HCT116 (cell line): ENCODE measurements at regions not wholly inside any gene's neighbourhood (a gene's known extent, or its start where the extent isn't known, plus 50 kb on each side); places are given as distances from the start of the nearest gene placed in this dataset.

ENCODE experiments used
- ATAC-seq: fragments of 200-7000 bp; cut with Tn5 transposase; 2 replicates; pipeline ENCODE4 v1.9.1; 2020; ENCODE audit warnings: mild to moderate bottlenecking, moderate library complexity
- BruUV-seq: library from RNA; stranded (reverse); fragments of 400-500 nt; replicated peaks from 2 replicates; lab custom pipeline; 2021; lab: Mats Ljungman, UMichigan
- CTCF ChIA-PET: fragments of 300-600 bp; sonication (Branson Sonifier 250); formaldehyde crosslinking; loops from one replicate; lab custom pipeline; 2021; ENCODE audit warnings: antibody characterized with exemption; lab: Charles Lee
- POLR2A ChIA-PET: fragments of 300-600, 350-600 bp; sonication (Branson Sonifier 250); formaldehyde crosslinking; loops from one replicate; lab custom pipeline; 2021; ENCODE audit warnings: antibody characterized with exemption; lab: Charles Lee
- RAD21 ChIA-PET, 2 experiments: fragments of 300-600 bp; sonication (Branson Sonifier 250); formaldehyde crosslinking; loops; one replicate each; lab custom pipeline; 2023; ENCODE audit warnings: low total read pairs in 2 of 2; ENCODE audit not compliant: uncharacterized antibody in 2 of 2, unreplicated experiment in 2 of 2, low non-redundant PET in 1 of 2; lab: Charles Lee
- DNase-seq: peaks from one replicate; pipeline ENCODE4 v3.0.0-alpha.2; 2010; ENCODE audit warnings: low read depth, low spot score
- H2AFZ ChIP-seq: fragments of 200-600 bp; shearing (Covaris generic), sonication (generic); 2 replicates; pipeline ENCODE4 v1.6.1; 2017; ENCODE audit warnings: low read depth, mixed run types, mixed read lengths, antibody characterized with exemption, low read length; ENCODE audit not compliant: poor library complexity, severe bottlenecking
- H3K27ac ChIP-seq: 2 replicates; pipeline ENCODE4 v1.5.1; 2012; ENCODE audit warnings: low read depth, low read length
- H3K27me3 ChIP-seq: fragments of 200-600 bp; sonication (generic); 2 replicates; pipeline ENCODE4 v1.6.1; 2016; ENCODE audit warnings: mixed run types, low read length, mixed read lengths; ENCODE audit not compliant: insufficient read depth
- H3K36me3 ChIP-seq, 2 experiments: fragments of 200-500 bp in 1 of 2; fragments of 200-600 bp in 1 of 2; sonication (Bioruptor generic) in 1 of 2; sonication (generic) in 1 of 2; 2 replicates each; pipeline versions ENCODE4 v1.5.1 to v1.6.1; 2014 to 2016; ENCODE audit warnings: low read length in 2 of 2, inconsistent platforms in 1 of 2, mixed read lengths in 1 of 2, mixed run types in 1 of 2; ENCODE audit not compliant: insufficient read depth in 2 of 2, control insufficient read depth in 1 of 2
- H3K4me1 ChIP-seq, 2 experiments: fragments of 200-600 bp in 1 of 2; sonication (generic) in 1 of 2; 2 replicates each; pipeline versions ENCODE4 v1.5.1 to v1.6.1; 2012 to 2017; ENCODE audit warnings: low read length in 2 of 2, inconsistent platforms in 1 of 2, mild to moderate bottlenecking in 1 of 2, mixed read lengths in 1 of 2, mixed run types in 1 of 2, moderate library complexity in 1 of 2; ENCODE audit not compliant: insufficient read depth in 2 of 2, control insufficient read depth in 1 of 2
- H3K4me2 ChIP-seq: fragments of 200-600 bp; sonication (generic); 2 replicates; pipeline ENCODE4 v1.6.1; 2017; ENCODE audit warnings: mixed run types, low read length, mixed read lengths
- H3K4me3 ChIP-seq, 2 experiments: fragments of 200-600 bp in 1 of 2; sonication (generic) in 1 of 2; replicated peaks in 1 of 2; 2 replicates each; pipeline ENCODE4 v1.5.1; 2011 to 2016; ENCODE audit warnings: low read length in 2 of 2, control low read depth in 1 of 2, low read depth in 1 of 2, mild to moderate bottlenecking in 1 of 2, mixed read lengths in 1 of 2, mixed run types in 1 of 2
- H3K79me2 ChIP-seq: fragments of 200-600 bp; sonication (generic); 2 replicates; pipeline ENCODE4 v1.6.1; 2017; ENCODE audit warnings: mild to moderate bottlenecking, mixed run types, low read length, moderate library complexity, mixed read lengths; ENCODE audit not compliant: insufficient read depth
- H3K9ac ChIP-seq: fragments of 200-600 bp; sonication (generic); 2 replicates; pipeline ENCODE4 v1.6.1; 2016; ENCODE audit warnings: low read length, mixed read lengths
- H3K9me2 ChIP-seq: fragments of 200-600 bp; sonication (generic), shearing (Covaris generic); 2 replicates; pipeline ENCODE4 v1.6.1; 2017; ENCODE audit warnings: mixed run types, mild to moderate bottlenecking, moderate library complexity; ENCODE audit not compliant: insufficient read depth
- H3K9me3 ChIP-seq, 2 experiments: fragments of 200-500 bp in 1 of 2; fragments of 200-600 bp in 1 of 2; sonication (Bioruptor generic) in 1 of 2; sonication (generic) in 1 of 2; 2 replicates each; pipeline ENCODE4 v1.6.1; 2014 to 2017; ENCODE audit warnings: low read length in 2 of 2, mixed read lengths in 2 of 2, inconsistent platforms in 1 of 2, low read depth in 1 of 2, mild to moderate bottlenecking in 1 of 2, mixed run types in 1 of 2, moderate library complexity in 1 of 2; ENCODE audit not compliant: control insufficient read depth in 1 of 2, insufficient read depth in 1 of 2
- H4K20me1 ChIP-seq: fragments of 200-600 bp; sonication (generic), shearing (Covaris generic); 2 replicates; pipeline ENCODE4 v1.6.1; 2017; ENCODE audit warnings: mixed run types, mild to moderate bottlenecking, moderate library complexity; ENCODE audit not compliant: insufficient read depth
- CBX3 ChIP-seq: IDR thresholded peaks from 2 replicates; pipeline ENCODE4 v1.6.1; 2012; ENCODE audit warnings: low read depth
- CEBPB ChIP-seq: IDR thresholded peaks from 2 replicates; pipeline ENCODE4 v1.6.1; 2012; ENCODE audit warnings: low read depth
- FOSL1 ChIP-seq: IDR thresholded peaks from 2 replicates; pipeline ENCODE4 v1.6.1; 2012; ENCODE audit warnings: low read depth
- RAD21 ChIP-seq: IDR thresholded peaks from 2 replicates; pipeline ENCODE4 v1.6.1; 2012; ENCODE audit warnings: low read depth, mild to moderate bottlenecking
- REST ChIP-seq: IDR thresholded peaks from 2 replicates; pipeline ENCODE4 v1.6.1; 2012; ENCODE audit warnings: low read depth
- SP1 ChIP-seq: IDR thresholded peaks from 2 replicates; pipeline ENCODE4 v1.6.1; 2012; ENCODE audit warnings: low read depth
- ZFX ChIP-seq: fragments of 450-650 bp; IDR thresholded peaks from 2 replicates; pipeline ENCODE4 v1.6.1; 2017
- intact Hi-C: fragments of 100-400 bp; cut with micrococcal nuclease; formaldehyde crosslinking; loops from 2 replicates; pipeline ENCODE4 v1.10.0; 2022
- TF ChIP-seq, protein P1 (sequence below): IDR thresholded peaks from 2 replicates; pipeline ENCODE4 v1.6.1; 2012

DNA sequence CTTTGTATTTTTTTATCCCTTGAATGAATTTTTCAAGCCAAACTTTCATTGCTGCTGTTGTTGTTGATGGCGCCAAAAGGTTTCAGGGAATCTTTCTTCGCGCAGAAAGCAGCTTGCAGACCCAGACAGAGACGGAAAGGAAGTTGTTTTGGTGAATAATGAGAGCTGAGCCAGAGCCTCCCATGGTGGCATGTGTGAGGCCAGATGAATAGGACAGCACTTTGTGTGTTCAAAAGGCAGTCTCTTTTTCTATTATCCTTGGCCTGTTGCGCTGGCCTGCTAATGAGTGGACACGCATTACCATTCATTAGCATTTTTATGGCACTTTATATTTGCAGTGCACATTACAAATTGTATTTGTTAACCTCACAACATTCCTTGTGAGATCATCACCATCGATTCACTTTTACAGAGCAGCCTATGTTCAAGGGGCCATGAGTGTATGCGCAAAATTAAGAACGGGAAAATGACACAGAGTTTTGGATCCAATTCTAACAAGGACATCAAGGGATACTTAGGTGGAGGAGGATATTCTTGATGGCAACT is 754.7 kb downstream of the BCL11A start:
- no peak overlapping the region for H3K4me2 ChIP-seq
- intact Hi-C loops: no loop called here
- H2AFZ ChIP-seq: no peak overlapping the region
- BruUV-seq: no TSS peak
- H3K27ac ChIP-seq: no peak overlapping the region
- H3K9me2 ChIP-seq: no peaks in the 10 kb centered on the region
- no peak overlapping the region for H3K9ac ChIP-seq
- no peaks in the 10 kb centered on the region for H3K27me3 ChIP-seq
- H3K79me2 ChIP-seq: no peaks in the 10 kb centered on the region
- TF ChIP-seq CEBPB (no peak), REST (no peak), FOSL1 (no peak), CBX3 (no peak), RAD21 (no peak), ZFX (no peak), SP1 (no peak)
- TF ChIP-seq, protein P1, sequence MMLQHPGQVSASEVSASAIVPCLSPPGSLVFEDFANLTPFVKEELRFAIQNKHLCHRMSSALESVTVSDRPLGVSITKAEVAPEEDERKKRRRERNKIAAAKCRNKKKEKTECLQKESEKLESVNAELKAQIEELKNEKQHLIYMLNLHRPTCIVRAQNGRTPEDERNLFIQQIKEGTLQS: no peak
- TF ChIP-seq, all 23 proteins: peak for 0
- Histone ChIP-seq H3K4me1 (no peaks in the 10 kb centered on the region), H4K20me1 (no peaks in the 10 kb centered on the region), H3K9me3 (no peaks in the 10 kb centered on the region), H3K4me3 (no peak overlapping the region), H3K36me3 (no peaks in the 10 kb centered on the region)
- no peak for ATAC-seq
- ChIA-PET POLR2A (no interaction called here), CTCF (no interaction called here), RAD21 (no interaction called here)
- no peak for DNase-seq
